HG02678 (cell line): ENCODE measurements at regions not wholly inside any gene's neighbourhood (a gene's known extent, or its start where the extent isn't known, plus 50 kb on each side); places are given as distances from the start of the nearest gene placed in this dataset.
"Not testable (repeated sequence)": the region's sequence is repeated elsewhere in the genome, so short reads cannot be mapped to it uniquely, and the experiment has no call there.

Experiments used
- ATAC-seq: cut with Tn5 transposase; IDR thresholded peaks from one replicate; pipeline ENCODE4 v1.9.1; 2021; ENCODE audit warnings: mild to moderate bottlenecking, moderate library complexity; ENCODE audit not compliant: unreplicated experiment

GRCh38 chr18:10114717-10115463, 201.1 kb downstream of the VAPA start:
- ATAC-seq = no peak

DNA sequence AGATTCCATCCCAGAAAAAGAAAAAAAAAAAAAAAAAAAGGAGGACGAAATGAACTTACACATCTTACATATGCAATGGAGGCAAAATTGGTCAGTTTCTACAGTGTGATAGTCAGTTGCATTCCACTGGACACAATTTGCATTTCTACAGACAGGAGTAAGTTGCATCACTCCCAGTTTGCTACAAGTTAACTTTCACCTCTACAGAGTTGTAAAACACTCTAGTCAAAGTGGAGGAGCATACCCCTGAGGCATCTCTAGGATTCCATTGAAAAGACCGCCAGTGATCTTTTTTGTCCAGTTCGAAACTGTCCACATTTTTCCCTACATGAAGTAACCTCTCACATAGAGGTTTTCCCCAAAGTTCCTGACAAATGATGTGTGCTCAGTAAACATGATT, 202.8 kb downstream of the VAPA start:
- no peak for ATAC-seq

GRCh38 chr18:10119528-10119927, 205.7 kb downstream of the VAPA start:
- no peak for ATAC-seq

- ATAC-seq = no peak
Observed at GRCh38 chr18:10119991-10120390, 206.2 kb downstream of the VAPA start.

DNA sequence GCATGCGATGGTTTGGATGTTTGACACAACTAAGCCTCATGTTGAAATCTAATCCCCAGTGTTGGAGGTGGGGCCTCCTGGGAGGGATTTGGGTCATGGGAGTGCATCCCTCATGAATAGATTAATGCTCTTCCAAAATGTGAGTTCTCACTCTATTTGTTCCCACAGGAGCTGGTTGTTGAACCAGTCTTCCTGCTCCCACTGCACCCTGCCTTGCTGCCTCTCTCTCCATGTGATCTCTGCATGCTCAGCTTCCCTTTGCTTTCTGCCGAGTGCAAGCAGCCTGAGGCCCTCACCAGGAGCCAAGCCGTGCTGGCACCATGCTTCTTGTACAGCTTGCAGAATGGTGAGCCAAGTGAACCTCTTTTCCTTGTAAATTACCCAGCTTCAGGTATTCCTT, 206.8 kb downstream of the VAPA start:
- ATAC-seq = no peak

DNA sequence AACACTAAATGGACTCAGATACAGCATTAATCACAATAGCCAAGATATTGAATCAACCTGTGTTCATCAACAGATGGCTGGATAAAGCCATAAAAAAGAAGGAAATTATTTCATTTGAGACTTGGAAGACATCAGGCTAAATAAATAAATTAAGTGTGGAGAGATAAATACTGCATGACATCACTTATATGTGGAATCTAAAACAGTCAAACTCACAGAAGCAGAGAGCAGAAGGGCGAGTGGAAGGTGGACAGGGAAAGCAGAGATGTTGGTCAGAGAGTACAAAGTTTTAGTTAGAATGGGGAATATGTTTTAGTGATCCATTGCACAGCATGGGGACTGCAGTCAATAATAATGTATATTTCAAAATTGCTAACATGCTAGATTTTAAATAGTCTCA, 207.2 kb downstream of the VAPA start:
- no peak for ATAC-seq

- no peak for ATAC-seq
Observed at GRCh38 chr18:10121786-10122515, 208.1 kb downstream of the VAPA start.

GRCh38 chr18:10122988-10123950, 209.5 kb downstream of the VAPA start:
- no peak for ATAC-seq

DNA sequence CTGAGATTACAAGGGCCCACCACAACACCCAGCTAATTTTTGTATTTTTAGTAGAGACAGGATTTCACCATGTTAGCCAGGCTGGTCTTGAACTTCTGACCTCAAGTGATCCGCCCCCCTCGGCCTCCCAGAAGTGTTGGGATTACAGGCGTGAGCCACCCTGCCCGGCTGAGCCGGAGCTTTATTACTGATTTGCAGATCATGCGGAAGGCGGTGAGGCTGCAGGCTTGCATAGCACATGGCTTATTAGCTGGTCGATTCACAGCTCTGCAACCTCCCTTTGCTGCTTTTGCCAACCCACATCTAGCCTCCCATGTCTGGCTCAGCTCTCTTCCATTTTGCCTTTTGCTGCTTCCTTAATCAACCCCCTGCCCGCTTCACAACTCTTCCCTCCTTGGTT, 210.3 kb downstream of the VAPA start:
- ATAC-seq = no peak

GRCh38 chr18:10124557-10124956, 210.7 kb downstream of the VAPA start:
- ATAC-seq = no peak

DNA sequence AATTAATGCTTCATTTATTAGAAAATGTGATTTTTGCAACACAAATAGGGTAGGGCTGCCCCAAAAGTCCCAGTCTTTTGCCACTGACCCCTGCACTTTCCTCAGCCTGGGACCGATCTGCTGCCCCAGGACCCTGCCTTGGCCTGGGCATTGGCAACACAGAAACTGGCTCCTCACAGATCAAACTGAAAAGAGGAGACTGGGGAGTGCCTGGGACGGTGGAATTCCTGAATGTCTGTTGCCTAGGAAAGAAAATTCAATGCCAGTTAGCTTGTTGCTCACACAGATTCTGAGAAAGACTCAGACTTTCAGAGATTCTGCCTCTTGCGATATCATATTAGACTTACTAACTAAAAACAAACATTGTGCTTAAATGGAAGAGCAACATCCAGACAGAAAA, 211.2 kb downstream of the VAPA start:
- ATAC-seq = no peak

DNA sequence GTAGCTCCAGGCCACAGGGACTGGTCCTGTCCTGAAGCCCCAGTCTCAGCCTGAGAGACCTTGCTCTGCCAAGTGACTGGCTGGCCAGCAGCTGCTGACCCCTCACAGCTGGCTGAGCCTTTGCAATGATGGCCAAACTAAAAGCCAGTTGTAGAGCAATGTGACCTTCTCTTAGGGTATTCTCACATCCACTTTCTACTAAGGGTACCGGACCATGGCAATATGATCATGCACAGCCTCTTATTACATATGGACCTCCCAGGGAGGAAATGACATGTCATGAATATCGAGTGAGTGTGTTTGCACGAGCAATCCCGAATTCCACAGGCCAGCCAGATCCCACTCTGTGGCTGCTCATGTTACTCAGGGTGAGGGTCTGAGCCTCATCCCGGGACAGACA, 213.9 kb downstream of the VAPA start:
- ATAC-seq = no peak

GRCh38 chr18:10128921-10129501, 215.2 kb downstream of the VAPA start:
- ATAC-seq = no peak

GRCh38 chr18:10130606-10131005, 216.8 kb downstream of the VAPA start:
- no peak for ATAC-seq

DNA sequence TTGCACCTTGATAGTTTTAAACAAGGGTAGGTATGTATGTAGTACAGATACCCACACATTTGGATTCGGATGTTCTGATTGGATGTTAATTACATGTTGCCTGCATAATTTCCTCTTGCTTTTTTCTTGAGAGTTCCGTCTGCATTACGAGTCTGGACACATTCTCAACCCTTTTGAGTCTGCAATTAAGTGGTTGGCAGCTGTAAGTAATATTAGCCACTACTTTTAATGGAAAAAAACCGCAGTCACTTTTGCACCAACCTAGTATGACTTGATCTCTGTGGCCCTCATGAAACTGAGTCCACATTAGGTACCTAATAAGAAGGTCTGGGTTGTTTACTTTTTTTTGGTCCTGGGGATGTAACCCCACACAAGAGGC, 217.3 kb downstream of the VAPA start:
- ATAC-seq = no peak

- ATAC-seq = no peak
Observed at GRCh38 chr18:10131460-10132395, 217.9 kb downstream of the VAPA start.

DNA sequence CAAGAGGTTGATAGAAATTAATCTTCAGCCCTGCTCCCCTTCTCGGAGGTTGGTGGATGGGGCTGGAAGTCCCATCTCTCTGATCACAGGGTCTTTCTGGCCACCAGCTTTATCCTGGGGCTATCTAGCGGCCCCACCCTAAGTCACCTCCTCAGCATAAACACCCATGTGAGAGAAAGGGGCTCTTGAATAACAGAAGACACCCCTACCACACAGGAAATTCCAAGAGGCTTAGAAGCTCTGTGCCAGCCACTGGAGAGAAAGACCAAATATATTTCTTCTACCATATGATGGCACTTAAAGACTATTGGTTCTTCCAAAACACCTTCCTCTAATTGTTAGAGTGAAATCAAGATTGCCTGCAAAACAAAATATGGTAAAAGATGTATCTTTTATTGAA, 219.7 kb downstream of the VAPA start:
- no peak for ATAC-seq

GRCh38 chr18:10134204-10134603, 220.4 kb downstream of the VAPA start:
- no peak for ATAC-seq

GRCh38 chr18:10134749-10135148, 220.9 kb downstream of the VAPA start:
- ATAC-seq = not testable (repeated sequence)
